HG03432 (cell line): ENCODE measurements at regions not wholly inside any gene's neighbourhood (a gene's known extent, or its start where the extent isn't known, plus 50 kb on each side); places are given as distances from the start of the nearest gene placed in this dataset.

Experiments
- ATAC-seq: cut with Tn5 transposase; IDR thresholded peaks from one replicate; pipeline ENCODE4 v1.9.1; 2021; ENCODE audit warnings: mild to moderate bottlenecking, moderate library complexity; ENCODE audit not compliant: unreplicated experiment

- no peak for ATAC-seq
Observed at GRCh38 chr2:145091967-145092366, 572.0 kb upstream of the ZEB2 start.

DNA sequence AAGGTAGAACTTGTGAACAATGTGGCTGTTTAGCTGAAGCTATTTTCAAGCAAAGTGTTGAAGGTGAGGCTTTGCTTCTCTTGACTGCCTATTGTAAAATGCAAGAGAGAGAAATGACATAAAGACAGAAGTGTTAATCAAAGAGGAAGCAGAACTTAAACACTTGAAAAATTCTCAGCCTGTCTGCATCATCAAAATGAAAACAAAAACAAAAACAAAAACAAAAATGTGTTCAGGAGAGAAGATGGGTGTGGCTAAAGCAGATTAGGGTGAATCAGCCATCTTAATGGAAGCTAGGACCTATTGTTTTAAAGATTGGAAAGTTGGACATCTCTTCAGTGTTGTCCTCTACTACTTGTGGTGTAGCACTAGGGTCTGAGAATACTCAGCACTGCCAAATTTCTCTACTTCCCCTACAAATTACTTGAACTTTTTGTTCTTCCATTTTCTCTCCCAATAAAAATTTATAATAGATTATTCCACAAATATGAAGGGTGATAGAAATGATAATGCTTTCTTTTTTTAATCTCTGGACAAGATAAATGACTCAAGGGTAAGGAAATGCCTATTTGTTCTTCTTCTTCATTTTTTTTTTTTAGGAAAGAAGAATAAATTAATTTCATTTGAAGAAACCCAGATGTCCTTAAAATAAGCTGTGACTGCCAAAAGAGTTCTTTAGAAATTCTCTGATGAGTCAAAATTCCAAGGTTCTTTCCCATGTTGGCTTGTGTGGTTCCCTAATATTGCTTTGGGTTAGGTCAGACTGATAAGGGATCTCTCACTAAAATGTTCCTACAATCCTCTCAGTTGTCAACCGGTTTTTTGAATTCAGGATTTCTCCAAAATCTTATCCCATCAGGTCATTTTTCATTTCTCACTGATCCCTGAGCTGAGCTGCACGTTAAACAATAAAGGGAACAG is 571.2 kb upstream of the ZEB2 start:
- no peak for ATAC-seq

- no peak for ATAC-seq
Observed at GRCh38 chr2:145088756-145089155, 568.8 kb upstream of the ZEB2 start.

DNA sequence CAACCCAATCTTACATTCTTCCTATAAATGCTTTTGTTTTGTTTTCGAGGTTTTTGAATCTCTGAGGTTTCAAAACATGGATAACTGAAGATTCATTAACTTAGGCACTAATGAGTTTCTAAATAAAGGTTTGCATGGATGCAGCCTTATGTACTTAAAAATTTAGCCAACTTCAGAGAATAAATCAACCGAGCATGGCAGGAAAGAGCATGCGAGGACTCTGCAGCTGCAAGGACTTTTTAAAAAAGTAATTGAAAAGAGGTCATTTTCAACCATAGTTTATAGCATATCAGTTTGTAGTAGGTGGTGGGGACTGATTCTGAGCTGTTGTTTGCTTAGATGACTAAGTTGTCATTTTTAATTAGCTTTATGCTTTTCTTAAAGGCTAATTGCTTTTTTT is 567.0 kb upstream of the ZEB2 start:
- ATAC-seq: no peak

GRCh38 chr2:145085612-145086011 is 565.7 kb upstream of the ZEB2 start:
- ATAC-seq: no peak

GRCh38 chr2:145080426-145080825 is 560.5 kb upstream of the ZEB2 start:
- ATAC-seq: no peak

DNA sequence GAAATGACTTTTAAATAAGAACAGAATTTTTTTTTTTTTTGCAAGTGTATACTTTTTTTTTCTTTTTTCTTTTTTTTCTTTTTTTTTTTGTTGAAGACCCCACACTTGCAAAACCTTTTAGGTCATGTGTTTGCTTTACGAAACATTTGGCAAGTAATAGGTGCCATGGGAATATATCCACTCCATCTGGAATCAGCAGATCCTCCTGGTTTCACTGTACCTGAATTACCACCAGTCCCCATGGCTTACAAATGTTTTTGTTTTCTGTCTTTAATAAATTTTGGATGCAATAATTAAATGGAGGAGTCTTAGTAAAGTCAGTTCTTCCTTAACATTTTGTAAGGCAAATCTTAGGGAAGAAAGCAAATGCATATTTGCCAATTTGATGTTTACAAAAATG is 559.7 kb upstream of the ZEB2 start:
- ATAC-seq: no peak

DNA sequence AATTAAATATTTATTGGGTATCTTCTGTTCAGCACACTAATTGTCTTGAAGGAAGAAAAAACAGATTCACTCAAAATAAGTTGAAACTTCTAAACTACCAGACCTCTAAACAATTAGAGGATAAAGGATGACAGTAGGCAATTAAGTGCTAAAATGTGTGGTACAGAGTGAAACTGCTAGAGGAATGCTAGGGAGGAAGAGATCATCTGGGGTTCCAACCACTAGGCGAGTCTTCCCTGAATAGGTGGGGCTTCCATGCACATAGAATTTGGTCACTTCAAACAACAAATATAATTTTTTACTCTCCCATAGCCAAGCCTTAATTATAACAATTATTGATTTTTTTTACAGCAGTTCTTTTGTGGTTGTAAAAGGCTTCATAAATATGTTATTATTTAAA is 559.0 kb upstream of the ZEB2 start:
- no peak for ATAC-seq

GRCh38 chr2:145076085-145076484 is 556.2 kb upstream of the ZEB2 start:
- ATAC-seq: no peak

DNA sequence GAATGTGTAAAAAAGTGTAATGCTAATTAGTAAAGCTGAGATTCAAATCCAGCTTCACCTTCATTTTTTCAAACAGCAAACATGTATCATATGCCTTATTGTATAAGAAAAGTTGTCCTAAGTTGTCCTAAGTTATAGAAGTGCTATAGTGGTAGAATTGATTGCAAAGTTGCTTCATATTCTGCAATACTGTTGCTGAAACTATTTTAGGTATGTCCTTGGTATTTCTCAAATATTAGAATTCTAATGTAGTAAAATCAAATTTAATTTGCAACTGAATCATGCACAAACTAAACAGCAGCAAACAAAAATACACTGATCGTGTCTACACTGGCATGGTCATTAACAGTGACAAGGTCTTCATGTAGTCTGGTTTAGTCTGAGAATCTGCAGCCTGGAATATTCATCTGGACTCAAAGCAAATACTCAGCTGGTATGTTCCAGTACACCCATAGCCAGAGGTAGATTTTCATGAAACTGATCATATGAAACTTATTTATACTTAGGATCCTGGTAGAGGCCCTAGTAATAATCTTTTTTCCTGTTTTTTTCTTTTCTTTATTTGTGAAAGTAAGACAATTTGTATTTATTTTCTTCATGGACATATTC is 555.6 kb upstream of the ZEB2 start:
- no peak for ATAC-seq

DNA sequence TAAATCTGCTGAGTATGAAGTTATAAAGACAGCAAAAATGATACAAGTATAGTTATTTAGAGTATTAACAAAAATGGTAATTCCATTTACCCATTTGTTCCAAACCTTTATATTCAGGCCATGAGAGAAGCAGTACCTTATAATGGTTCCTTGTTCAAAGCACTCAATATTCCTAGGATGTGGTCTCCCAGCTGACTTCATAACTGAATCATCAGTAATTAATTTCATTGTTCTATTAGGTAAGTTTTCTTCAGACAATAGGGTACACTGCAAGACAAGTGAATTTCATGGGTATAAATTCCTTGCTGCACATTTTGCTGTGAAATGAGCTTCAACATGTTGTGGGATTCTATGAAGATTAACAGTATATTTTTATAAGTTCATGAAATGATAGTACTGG is 550.8 kb upstream of the ZEB2 start:
- ATAC-seq: no peak

GRCh38 chr2:145068509-145068908 is 548.6 kb upstream of the ZEB2 start:
- ATAC-seq: no peak

DNA sequence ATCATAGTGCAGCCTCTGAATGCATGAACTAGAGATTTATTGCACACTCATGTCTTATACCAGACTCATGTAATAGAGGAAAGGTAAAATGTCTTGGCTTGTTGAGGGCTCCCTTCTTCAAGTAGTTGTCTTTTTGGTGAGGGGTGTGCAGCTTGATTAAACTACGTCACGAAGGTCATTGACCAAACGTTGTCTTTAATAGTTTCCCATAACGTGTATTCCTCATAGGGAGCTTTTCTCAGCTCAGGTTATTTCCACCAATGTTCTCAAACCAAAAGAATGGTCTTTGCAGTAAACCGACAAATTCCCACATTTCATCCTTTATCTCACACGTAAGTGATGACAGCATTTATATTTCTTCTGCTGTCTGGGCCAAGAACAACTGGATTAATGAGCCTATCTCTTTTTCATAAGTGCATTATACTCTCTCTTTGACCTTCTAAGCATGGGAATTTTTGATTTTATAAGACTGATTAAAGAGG is 547.7 kb upstream of the ZEB2 start:
- no peak for ATAC-seq

GRCh38 chr2:145066856-145067548 is 547.1 kb upstream of the ZEB2 start:
- ATAC-seq: no peak

DNA sequence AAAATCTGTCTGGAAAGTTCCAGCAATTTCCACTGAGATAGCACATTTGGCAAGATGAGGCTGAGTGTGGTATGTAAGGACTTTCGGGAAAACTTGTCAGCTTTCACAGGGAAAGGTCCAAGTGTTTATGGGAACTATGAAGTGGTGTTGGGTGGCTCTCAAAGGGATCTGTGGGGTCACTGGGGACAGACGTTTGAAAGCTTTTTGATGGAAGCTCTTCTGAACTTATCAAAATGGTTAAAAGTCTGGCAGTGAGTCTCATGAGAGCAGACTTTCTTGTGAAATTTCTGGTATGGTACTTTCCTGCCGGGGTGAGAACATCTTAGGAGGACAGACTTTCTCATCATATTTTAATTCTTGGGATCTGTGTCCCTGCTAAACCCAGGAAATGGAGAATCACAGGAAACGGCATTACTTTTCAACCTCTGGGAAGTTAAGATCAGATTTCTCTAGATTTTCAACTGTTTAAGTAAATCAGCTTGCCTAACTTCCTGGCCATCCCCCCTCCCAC is 546.3 kb upstream of the ZEB2 start:
- no peak for ATAC-seq

DNA sequence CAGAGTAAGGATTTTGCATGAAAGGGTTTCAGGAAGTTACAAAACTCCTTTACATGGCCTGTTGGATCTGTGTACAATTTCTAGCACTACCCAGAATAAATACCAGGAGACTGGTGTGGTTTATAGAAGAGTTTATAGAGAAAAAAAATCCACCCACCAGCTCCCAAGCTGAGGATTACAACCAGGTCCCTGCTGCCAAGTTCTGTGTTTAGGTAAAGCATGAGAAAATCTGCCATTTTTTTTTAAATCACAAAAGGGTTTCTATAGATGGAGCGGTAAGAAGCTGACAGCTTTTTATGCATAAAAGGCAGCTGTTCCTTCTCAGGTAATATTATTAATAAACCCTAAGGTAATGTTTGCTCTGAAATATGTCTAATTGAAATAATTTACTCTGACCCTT is 545.4 kb upstream of the ZEB2 start:
- no peak for ATAC-seq

GRCh38 chr2:145064511-145064910 is 544.6 kb upstream of the ZEB2 start:
- no peak for ATAC-seq

DNA sequence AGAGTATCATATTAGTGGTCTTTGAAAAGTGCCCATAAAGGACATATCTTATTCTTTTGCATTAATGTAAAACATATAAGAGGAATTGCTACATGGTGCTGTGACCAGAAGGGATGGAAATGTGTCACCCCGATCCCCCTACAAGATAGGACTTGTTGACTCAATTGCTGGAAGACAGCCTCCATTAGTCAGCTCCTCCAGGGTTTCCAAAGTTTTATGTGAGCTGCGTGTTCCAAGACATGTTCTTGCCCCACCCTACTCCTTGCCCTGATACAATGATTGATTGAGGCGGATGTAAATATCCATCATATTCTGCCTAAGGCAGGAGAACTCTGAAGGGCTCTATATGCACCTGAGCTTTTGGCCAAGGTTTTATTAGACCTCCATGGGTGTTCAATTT is 541.0 kb upstream of the ZEB2 start:
- no peak for ATAC-seq

GRCh38 chr2:145059914-145060313 is 540.0 kb upstream of the ZEB2 start:
- no peak for ATAC-seq

- no peak for ATAC-seq
Observed at GRCh38 chr2:145059343-145059742, 539.4 kb upstream of the ZEB2 start.

- ATAC-seq: no peak
Observed at GRCh38 chr2:145058457-145058856, 538.5 kb upstream of the ZEB2 start.

DNA sequence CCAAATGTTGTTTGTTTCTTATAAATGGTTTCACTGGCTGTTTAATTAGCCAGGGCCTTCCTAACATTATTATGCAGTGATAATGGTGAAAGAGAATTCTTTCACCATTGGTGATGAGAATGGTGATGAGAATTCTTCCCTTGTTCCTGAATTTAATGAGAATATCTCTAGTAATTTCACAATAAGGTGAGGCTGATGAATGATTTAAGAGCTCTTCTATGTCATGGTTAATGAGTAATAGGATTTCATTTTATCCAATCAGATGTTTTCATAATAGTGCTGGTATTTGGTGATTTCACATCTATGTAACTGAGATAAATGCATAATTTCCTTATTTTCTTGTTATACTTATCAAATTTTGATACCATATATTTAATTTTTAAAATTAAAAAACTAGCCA is 535.7 kb upstream of the ZEB2 start:
- ATAC-seq: no peak
